Nephron progenitor cell (in vitro differentiated cells): ENCODE measurements at regions not wholly inside any gene's neighbourhood (a gene's known extent, or its start where the extent isn't known, plus 50 kb on each side); places are given as distances from the start of the nearest gene placed in this dataset.

ENCODE experiments used
- DNase-seq: peaks from one replicate; pipeline ENCODE4 v3.0.0; 2021
- H3K27ac Mint-ChIP-seq: 2 replicates; pipeline ENCODE4 v1.8.0; 2021; ENCODE audit warnings: mild to moderate bottlenecking, moderate library complexity, mixed read lengths
- H3K27me3 Mint-ChIP-seq: 2 replicates; pipeline ENCODE4 v1.8.0; 2021; ENCODE audit warnings: mild to moderate bottlenecking, low read depth, mixed read lengths; ENCODE audit not compliant: poor library complexity
- H3K36me3 Mint-ChIP-seq: 2 replicates; pipeline ENCODE4 v1.8.0; 2021; ENCODE audit warnings: low read depth, mixed read lengths
- H3K4me1 Mint-ChIP-seq: 2 replicates; pipeline ENCODE4 v1.8.0; 2021; ENCODE audit warnings: mixed read lengths
- H3K4me3 Mint-ChIP-seq: 2 replicates; pipeline ENCODE4 v1.8.0; 2021; ENCODE audit warnings: mild to moderate bottlenecking, moderate library complexity, mixed read lengths
- H3K9me3 Mint-ChIP-seq: 2 replicates; pipeline ENCODE4 v1.8.0; 2021; ENCODE audit warnings: mild to moderate bottlenecking, moderate library complexity, mixed read lengths
- CTCF ChIP-seq: fragments of 200-600 bp; sonication (generic); IDR thresholded peaks from 2 replicates; pipeline ENCODE4 v1.5.0; 2021; ENCODE audit warnings: antibody characterized with exemption

- Mint-ChIP-seq H3K27ac (no peak overlapping the region), H3K36me3 (peaks cover 7% of the 10 kb centered on the region), H3K27me3 (peaks cover 11% of the 10 kb centered on the region), H3K4me1 (peaks cover 56% of the 10 kb centered on the region), H3K9me3 (peaks cover 4% of the 10 kb centered on the region), H3K4me3 (no peak overlapping the region)
- no peak for DNase-seq
- no peak for TF ChIP-seq CTCF
These were observed 100.7 kb upstream of the STX18 start for GRCh38 chr4:4642496-4643000.

DNA sequence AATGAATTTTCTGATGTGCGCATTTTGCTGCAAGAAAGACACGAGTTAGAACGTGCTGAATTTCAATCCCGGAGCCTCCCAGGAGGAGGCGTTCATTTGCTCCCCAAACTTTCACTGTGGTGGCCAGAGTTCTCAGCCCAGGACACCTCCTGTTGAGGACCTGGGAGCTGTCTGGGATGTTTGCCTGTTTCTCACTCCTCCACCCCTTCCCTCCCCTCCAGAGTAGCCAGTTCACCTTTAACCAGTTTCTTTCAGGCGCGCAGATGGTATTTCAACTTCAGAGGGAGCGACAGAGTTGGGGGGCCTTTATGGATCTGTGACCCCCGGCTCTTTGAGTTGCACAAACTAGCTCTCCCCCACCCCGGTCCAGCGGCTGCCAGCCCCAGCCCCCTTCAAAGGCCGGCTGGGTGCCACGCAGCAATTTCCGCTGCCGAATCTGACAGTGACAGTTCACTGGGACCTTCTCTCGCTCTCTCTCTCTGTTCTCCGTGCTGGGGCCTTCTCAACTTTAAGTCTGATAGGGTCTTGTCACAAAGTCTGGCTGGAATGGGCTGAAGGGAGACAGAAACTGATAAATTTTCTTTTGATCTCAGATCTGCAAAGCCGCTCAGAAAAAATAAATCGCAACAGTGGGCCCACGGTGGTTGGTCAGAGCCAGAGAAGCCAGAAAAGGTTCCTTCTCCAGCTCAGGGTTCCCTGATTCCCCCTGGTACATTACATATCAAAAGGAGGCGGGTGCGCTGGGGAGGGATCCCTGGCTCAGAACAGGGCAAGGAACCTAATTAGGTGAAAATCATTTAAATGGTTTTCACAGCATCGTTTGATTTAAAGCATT is 100.0 kb upstream of the STX18 start:
- Mint-ChIP-seq H3K27ac (peak overlapping the region; percentile 84), H3K4me3 (peak overlapping the region; percentile 43), H3K27me3 (peaks cover 11% of the 10 kb centered on the region)

GRCh38 chr4:4641254-4641653 is 99.4 kb upstream of the STX18 start:
- peaks cover 53% of the 10 kb centered on the region for H3K4me1 Mint-ChIP-seq
- H3K9me3 Mint-ChIP-seq, result no peaks in the 10 kb centered on the region

More for the DNA sequence above, 100.0 kb upstream of the STX18 start:
- peaks cover 56% of the 10 kb centered on the region for H3K4me1 Mint-ChIP-seq
- H3K9me3 Mint-ChIP-seq, result peaks cover 2% of the 10 kb centered on the region
- H3K36me3 Mint-ChIP-seq, result peaks cover 7% of the 10 kb centered on the region
- peak; percentile 20 for DNase-seq
- TF ChIP-seq CTCF, result no peak

DNA sequence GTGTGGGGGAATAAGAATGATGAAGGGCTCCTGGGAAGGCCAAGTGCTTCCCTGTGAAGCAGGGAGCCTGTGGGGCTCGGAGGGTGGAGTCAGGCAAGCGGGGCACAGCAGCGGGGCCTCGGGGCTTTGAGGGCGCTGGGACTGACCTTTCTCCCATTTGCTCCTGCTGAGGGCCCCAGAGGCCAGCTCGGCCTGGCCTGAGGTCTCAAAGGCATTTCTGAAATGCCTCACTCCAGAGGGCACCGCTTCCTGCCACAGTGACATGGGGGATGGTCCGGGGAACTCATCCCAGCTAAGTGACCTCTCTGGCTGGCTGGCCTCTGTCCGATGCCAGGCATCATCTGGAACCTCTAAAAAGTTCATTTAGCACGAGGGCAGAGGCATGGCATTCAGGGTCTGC is 98.8 kb upstream of the STX18 start:
- peak overlapping the region; percentile 92 for H3K27ac Mint-ChIP-seq
- peaks cover 7% of the 10 kb centered on the region for H3K36me3 Mint-ChIP-seq
- peaks cover 47% of the 10 kb centered on the region for H3K4me1 Mint-ChIP-seq
- no peak for TF ChIP-seq CTCF
- peak overlapping the region; percentile 43 for H3K4me3 Mint-ChIP-seq
- peak; percentile 50 for DNase-seq
- H3K9me3 Mint-ChIP-seq, result no peaks in the 10 kb centered on the region
- H3K27me3 Mint-ChIP-seq, result peaks cover 8% of the 10 kb centered on the region

More at GRCh38 chr4:4641254-4641653, 99.4 kb upstream of the STX18 start:
- no peak for DNase-seq
- Mint-ChIP-seq H3K27me3 (peaks cover 11% of the 10 kb centered on the region), H3K4me3 (peak overlapping the region; percentile 43), H3K36me3 (peaks cover 7% of the 10 kb centered on the region), H3K27ac (peak overlapping the region; percentile 92)
- no peak for TF ChIP-seq CTCF

GRCh38 chr4:4639370-4639769 is 97.5 kb upstream of the STX18 start:
- Mint-ChIP-seq H3K27me3 (peaks cover 7% of the 10 kb centered on the region), H3K4me1 (peaks cover 42% of the 10 kb centered on the region), H3K9me3 (no peaks in the 10 kb centered on the region), H3K36me3 (peaks cover 11% of the 10 kb centered on the region), H3K4me3 (no peak overlapping the region), H3K27ac (peak overlapping the region; percentile 50)
- no peak for DNase-seq
- no peak for TF ChIP-seq CTCF
